ENCODE measurements at regions not wholly inside any gene's neighbourhood (a gene's known extent, or its start where the extent isn't known, plus 50 kb on each side); places are given as distances from the start of the nearest gene placed in this dataset.
"Not testable (repeated sequence)": the region's sequence is repeated elsewhere in the genome, so short reads cannot be mapped to it uniquely, and the experiment has no call there.

DNA sequence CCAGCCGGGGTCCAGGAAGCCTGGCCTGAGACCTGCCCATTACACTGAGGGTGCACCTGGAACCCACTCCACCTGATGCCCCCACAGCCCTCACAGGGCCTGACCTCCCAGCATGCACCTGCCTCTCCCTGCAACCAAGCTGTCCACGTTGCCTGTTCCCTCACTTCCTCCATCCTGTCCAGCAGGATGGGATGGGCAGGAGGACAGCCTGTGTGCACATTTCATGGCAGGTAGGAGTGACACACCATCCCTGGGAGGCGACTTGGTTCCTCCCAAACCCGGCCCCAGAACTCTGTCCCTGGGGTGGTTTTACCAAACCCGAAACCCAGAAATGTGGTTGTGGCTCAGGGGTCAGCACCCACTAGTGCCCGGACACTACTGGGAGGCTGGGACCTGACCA is 203.8 kb upstream of the ZNF519 start:
- DNase-seq = not testable (repeated sequence)

DNA sequence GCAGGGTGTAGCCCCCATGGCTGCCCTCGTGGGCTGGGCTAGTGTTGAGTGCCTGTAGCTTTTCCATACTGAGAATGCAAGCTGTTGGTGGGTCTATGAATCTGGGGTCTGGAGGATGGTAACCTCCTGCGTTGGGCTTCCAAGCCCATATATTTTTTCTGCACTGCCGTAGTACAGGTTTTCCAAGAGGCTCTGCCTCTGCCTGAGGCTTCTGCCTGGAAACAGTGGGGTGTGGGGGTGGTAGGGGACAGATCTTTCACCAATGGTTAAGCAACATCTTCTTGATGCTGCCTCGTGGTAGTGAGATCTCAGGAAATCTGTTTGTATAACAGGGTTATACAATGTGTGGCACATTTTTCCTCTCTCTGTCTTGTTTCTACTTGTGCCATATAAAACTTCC is 189.0 kb upstream of the ZNF519 start:
- not testable (repeated sequence) for DNase-seq

DNA sequence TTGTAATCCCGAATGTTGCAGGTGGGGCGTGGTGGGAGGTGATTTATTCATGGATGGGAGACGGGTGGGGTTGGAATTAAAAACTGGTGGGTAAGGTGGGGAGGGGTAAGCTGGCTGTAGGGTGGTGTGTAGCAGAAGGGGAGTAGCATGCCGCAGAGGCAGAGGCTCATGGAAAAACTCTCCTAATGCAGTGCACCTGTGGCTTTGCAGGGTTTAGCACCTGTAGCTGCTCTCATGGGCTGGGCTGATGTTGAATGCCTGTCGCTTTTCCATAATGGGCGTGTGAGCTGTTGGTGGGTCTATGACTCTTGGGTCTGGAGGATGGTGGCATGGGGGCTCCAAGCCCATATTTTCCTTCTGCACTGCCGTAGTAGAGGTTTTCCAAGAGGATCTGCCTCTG is 169.0 kb upstream of the ZNF519 start:
- not testable (repeated sequence) for DNase-seq

DNA sequence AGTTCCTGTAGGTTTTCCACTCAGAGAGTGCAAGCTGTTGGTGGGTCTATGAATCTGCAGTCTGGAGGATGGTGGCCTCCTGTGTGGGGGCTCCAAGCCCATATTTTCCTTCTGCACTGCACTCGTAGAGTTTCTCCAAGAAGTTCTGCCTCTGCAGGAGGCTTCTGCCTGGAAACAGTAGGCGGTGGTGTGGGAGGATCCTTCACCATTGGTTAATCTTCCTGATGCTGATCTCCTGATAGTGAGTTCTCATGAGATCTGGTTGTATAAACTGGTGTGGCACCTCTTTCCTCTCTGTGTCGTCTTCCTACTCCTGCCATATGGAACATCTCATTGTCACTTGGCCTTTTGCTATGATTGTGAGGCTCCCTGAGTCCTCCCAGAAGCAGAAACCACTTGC is 162.8 kb upstream of the ZNF519 start:
- DNase-seq = not testable (repeated sequence)

DNA sequence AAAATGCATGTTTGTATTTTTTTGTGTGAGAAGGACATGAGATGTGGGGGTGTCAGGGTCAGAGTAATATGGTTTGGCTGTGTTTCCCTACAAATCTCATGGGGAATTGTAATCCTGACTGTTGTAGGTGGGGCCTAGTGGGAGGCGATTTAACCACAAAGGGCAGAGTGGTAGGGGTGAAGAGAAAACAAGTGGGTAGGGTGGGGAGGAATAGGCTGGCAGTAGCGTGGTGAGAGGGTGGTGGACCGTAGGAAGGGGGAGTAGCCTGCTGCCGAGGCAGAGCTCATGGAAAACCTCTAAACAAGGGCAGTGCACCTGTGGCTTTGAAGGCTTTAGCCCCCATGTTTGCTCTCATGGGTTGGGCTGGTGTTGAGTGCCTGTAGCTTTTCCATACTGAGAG is 152.8 kb upstream of the ZNF519 start:
- DNase-seq = no peak

DNA sequence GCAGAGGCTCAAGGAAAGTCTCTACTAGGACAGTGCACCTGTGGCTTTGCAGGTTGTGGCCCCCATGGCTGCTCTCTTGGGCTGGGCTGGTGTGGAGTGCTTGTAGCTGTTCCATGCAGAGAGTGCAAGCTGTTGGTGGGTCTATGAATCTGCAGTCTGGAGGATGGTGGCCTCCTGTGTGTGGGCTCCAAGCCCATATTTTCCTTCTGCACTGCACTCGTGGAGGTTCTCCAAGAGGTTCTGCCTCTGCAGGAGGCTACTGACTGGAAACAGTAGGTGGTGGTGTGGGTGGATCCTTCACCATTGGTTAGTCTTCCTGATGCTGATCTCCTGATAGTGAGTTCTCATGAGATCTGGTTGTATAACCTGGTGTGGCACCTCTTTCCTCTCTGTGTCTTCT is 143.2 kb upstream of the ZNF519 start:
- DNase-seq = not testable (repeated sequence)

DNA sequence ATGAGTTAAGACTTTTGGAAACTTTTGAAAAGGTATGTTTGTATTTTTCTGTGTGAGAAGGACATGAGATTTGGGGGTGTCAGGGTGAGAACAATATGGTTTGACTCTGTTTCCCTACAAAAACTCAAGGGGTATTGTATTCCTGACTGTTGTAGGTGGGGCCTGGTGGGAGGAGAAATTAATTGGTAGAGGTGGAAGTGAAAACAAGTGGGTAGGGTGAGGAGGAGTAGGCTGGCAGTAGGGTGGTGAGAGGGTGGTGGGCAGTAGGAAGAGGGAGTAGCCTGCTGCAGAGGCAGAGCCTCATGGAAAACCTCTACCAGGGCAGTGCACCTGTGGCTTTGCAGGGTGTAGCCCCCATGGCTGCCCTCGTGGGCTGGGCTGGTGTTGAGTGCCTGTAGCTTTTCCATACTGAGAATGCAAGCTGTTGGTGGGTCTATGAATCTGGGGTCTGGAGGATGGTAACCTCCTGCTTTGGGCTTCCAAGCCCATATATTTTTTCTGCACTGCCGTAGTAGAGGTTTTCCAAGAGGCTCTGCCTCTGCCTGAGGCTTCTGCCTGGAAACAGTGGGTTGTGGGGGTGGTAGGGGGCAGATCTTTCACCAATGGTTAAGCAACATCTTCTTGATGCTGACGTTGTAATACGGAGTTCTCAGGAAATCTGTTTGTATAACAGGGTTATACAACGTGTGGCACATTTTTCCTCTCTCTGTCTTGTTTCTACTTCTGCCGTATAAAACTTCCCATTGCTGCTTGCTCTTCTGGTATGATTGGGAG is 133.6 kb upstream of the ZNF519 start:
- not testable (repeated sequence) for DNase-seq

DNA sequence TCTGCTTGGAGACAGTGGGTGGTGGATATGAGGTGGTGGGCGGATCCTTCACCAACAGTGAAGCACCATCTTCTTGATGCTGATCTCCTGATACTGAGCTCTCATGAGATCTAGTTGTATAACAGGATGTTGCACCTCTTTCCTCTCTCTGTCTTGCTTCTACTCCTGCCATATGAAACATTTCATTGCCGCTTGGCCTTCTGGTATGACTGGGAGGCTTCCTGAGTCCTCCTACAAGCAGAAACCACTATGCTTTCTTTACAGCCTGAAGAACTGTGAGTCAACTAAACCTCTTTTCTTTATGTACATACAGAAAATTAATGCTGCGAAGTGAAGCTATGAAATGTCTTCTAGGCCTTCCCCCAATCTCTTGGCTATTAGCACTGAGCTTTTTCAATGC is 130.6 kb upstream of the ZNF519 start:
- not testable (repeated sequence) for DNase-seq

DNA sequence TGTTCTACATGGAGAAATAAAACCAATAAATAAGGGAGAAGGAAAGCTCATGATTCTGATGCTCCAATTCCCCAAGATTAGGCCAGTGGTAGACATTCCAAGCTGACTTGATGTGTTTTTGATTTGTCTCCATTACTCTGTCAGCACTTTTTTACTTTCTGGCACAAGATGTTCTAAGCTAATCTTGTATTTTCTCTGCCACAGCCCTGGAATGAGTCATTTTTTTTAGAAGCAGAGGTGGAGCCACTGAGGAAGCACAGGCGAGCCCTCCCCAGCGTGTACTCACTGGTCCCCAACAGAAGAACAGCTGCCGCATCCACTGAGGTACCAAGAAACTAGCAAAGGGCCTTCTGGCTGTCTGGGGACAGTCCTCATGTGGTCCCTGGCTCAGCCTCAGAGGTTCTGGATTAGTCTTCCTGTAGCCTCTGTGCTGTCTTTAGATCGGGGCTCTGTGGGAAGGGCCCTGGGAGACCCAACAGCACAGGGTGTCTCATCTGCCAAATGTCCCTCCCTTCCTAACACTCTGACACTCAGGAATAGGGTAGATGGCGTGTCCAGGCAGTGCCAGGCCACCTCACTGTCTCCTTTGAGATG is 117.9 kb upstream of the ZNF519 start:
- DNase-seq = not testable (repeated sequence)

DNA sequence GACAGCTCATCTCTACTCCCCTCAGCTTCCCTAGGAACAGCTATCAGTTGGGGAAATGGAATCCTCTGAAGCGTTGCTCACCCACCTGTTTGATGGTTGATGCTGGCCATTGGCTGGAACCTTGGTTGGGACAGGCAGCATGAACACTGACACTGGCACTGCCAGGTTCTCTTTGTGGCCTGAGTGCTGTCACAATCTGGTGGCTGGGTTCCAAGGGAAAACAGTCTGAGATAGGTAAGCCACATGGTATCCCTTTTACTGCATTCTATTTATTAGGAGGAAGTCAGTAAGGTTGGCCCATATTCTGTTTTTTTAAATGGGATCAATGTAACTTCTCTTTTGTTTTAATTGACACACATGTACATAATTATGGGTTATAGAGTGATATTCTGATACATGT is 107.0 kb upstream of the ZNF519 start:
- DNase-seq = not testable (repeated sequence)

DNA sequence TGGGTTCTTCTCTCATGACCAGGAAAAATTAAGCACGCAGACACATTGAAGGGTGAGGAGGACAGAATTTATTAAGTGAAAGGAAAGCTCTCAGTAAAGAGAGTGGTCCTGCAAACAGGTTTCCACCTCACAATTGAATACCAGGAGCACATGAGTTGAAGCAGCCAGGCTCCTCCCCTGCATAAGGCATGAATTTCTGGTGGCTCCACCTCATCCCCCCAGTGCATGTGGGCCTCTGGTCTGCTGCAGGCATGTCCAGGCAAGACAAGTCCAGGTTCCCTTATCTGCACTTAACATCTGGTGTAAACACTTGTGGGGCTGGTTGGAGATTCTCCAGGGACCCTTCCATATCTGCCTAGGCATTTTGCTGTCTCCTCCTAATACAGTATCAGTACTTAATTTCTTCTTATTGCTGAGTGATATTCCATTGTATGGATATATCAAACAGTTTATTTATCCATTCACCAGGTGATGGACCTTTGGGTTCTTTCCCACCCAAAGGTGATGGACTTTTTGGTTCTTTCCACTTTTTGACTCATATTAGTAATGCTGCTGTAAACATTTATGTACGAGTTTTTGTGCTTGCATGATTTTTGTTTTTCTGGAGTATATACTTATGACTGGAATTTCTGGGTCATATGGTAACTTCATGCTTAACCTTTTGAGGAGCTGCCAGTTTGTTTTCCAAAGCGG is 104.3 kb upstream of the ZNF519 start:
- not testable (repeated sequence) for DNase-seq

DNA sequence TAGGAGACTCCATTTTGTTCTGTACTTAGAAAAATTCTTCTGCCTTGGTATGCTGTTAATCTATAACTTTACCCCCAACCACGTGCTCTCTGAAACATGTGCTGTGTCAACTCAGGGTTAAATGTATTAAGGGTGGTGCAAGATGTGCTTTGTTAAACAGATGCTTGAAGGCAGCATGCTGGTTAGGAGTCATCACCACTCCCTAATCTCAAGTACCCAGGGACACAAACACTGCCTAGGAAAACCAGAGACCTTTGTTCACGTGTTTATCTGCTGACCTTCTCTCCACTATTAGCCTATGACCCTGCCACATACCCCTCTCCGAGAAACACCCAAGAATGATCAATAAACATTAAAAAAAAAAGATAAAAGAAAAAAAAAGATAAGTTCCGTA is 93.0 kb upstream of the ZNF519 start:
- DNase-seq = not testable (repeated sequence)

DNA sequence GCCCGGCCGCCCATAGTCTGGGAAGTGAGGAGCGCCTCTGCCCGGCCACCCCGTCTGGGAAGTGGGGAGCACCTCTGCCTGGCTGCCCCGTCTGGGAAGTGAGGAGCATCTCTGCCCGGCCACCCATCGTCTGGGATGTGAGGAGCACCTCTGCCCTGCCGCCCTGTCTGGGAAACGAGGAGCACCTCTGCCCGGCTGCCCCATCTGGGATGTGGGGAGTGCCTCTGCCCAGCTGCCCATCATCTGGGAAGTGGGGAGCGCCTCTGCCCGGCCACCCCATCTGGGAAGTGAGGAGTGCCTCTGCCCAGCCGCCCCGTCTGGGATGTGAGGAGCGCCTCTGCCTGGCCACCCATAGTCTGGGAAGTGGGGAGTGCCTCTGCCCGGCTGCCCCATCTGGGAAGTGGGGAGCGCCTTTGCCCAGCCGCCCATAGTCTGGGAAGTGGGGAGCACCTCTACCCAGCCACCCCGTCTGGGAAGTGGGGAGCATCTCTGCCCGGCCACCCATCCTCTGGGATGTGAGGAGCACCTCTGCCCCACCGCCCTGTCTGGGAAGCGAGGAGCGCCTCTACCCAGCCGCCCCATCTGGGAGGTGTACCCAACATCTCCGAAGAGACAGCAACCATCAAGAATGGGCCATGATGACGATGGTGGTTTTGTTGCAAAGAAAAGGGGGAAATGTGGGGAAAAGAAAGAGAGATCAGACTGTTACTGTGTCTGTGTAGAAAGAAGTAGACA is 92.5 kb upstream of the ZNF519 start:
- DNase-seq = not testable (repeated sequence)

DNA sequence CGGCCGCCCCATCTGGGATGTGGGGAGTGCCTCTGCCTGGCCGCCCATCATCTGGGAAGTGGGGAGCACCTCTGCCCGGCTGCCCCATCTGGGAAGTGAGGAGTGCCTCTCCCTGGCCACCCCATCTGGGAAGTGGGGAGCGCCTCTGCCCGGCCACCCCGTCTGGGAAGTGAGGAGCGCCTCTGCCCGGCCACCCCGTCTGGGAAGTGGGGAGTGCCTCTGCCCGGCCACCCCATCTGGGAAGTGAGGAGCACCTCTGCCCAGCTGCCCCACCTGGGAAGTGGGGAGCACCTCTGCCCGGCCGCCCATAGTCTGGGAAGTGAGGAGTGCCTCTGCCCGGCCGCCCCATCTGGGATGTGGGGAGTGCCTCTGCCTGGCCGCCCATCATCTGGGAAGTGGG is 91.7 kb upstream of the ZNF519 start:
- DNase-seq = not testable (repeated sequence)

DNA sequence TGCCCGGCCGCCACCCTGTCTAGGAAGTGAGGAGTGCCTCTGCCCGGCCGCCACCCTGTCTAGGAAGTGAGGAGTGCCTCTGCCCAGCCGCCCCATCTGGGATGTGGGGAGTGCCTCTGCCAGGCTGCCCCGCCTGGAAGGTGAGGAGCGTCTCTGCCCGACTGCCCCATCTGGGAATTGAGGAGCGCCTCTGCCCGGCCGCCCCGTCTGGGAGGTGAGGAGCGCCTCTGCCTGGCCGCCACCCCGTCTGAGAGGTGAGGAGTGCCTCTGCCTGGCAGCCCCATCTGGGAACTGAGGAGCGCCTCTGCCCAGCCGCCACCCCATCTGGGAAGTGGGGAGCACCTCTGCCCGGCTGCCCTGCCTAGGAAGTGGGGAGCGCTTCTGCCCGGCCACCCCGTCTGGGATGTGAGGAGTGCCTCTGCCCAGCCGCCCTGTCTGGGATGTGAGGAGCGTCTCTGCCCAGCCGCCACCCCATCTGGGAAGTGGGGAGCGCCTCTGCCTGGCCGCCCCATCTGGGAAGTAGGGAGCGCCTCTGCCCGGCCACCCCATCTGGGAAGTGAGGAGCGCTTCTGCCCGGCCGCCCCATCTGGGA is 91.1 kb upstream of the ZNF519 start:
- not testable (repeated sequence) for DNase-seq

DNA sequence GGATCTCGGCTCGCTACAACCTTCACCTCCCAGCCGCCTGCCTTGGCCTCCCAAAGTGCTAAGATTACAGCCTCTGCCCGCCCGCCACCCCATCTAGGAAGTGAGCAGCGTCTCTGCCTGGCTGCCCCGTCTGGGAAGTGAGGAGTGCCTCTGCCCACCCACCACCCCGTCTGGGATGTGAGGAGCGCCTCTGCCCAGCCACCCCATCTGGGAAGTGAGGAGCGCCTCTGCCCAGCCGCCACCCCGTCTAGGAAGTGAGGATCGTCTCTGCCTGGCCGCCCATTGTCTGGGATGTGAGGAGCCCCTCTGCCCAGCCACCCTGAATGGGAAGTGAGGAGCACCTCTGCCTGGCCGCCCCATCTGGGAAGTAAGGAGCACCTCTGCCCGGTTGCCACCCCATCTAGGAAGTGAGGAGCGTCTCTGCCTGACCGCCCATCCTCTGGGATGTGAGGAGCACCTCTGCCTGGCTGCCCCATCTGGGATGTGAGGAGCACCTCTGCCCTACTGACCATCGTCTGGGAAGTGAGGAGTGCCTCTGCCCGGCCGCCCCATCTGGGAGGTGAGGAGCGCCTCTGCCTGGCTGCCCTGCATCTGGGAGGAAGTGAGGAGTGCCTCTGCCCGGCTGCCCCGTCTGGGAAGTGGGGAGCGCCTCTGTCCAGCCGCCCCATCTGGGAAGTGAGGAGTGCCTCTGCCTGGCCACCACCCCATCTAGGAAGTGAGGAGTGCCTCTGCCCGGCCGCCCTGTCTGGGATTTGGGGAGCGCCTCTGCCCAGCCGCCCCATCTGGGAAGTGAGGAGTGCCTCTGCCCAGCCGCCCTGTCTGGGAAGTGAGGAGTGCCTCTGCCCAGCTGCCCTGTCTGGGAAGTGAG is 90.4 kb upstream of the ZNF519 start:
- not testable (repeated sequence) for DNase-seq

DNA sequence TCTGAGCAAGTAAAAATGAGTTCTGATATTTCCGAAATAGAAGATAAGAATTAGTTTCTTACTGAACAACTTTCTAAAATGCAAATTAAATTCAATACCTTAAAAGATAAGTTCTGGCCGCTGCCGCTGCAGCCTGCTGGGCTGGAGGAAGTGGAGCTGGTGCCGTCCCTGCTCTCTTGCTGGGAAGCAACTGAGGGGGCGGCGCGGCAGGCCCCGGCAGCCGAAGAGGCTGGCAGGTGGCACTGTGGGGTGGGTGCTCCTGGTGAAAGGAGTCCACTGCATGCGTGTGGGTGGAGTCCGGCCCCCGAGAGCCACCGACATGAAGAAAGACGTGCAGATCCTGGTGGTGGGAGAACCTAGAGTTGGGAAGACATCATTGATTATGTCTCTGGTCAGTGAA is 89.5 kb upstream of the ZNF519 start:
- no peak for DNase-seq

DNA sequence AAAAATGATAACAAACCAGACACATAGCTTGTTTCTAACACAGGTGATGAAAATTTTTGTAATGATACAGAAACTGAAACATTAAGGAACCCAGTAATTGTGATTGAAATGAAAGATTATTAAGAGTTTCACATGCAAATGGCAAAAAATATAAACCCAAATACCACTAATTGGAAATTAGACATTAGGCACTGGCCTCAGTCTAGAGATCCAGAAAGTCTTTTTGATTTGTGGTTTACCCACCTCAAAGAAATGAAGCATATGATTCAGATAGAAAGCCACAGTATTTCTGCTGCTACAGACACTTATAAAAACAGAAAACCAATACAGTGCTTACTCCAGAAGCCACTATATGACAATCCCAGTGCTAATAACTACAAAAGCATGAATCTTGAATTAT is 83.7 kb upstream of the ZNF519 start:
- DNase-seq = not testable (repeated sequence)

DNA sequence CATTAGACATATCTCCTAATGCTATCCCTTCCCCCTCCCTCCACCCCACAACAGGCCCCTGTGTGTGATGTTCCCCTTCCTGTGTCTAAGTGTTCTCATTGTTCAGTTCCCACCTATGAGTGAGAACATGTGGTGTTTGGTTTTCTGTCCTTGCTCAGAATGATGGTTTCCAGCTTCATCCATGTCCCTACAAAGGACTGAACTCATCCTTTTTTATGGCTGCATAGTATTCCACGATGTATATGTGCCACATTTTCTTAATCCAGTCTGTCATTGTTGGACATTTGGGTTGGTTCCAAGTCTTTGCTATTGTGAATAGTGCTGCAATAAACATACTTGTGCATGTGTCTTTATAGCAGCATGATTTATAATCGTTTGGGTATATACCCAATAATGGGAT is 71.2 kb upstream of the ZNF519 start:
- not testable (repeated sequence) for DNase-seq

DNA sequence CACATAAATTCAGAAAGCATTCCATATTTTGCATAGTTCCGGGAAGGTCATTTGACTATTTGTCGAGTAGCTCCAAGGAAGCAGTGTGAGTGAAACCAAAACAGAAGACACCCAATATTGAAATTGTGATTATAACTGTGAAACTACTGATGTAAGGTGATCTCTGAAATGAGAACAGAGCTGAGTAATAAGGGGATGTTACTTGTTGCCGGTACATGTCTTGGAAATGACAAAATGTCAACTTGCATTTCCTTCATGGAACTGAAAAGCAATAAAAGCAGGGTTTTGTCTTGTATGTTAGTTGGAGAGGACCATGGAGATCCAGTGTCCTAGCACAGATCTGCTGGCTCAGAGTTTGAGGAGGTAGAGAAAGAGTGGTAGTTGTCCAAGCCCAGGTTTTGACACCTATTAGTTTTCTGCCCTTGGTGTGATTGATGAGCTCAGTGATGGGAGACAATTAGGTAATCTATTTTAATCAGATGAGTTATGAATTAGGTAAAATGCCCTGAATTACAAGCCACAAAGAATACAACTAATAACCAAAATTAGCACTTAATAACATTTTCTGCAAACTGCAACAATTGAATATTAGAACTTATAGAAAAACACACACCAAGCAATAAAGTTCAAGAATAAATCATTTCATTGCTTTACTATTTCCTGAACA is 58.7 kb upstream of the ZNF519 start:
- not testable (repeated sequence) for DNase-seq

DNA sequence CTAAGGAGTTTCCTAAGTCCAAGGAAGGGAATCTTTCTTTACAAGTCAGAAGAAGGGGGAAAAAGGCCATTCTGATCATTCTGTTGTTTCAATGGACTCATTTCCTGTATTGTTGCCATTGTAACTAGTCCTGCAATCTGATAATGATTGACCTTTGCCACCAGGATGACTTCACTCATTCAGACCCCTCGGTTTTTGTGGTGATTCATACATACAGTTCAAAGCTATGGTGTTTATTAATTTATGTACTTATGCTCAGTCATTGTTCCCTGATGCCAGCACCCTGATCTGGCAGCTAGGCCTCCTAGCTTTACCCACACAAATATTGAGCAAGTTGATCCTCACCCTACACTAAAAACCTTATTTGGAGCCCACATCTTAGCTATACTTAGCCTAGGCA is 57.6 kb upstream of the ZNF519 start:
- DNase-seq = no peak

Data from stimulated activated CD4-positive, alpha-beta T cell treated with anti-CD3 and anti-CD28 coated beads, Interleukin-4, amount 100 ng/mL, for 4 hours (primary cell).